NCI-H1092 treated with DMSO at 0.1 percent for 48 hours (cell line): ENCODE measurements at regions not wholly inside any gene's neighbourhood (a gene's known extent, or its start where the extent isn't known, plus 50 kb on each side); places are given as distances from the start of the nearest gene placed in this dataset.
A peak's percentile ranks its signal among the peaks of the same experiment; 100 is the strongest.
"Not testable (repeated sequence)": the region's sequence is repeated elsewhere in the genome, so short reads cannot be mapped to it uniquely, and the experiment has no call there.

Experiments used
- DNase-seq: peaks from one replicate; lab custom pipeline; 2025; lab: John Stamatoyannopoulos, UW

GRCh38 chr18:78813936-78814710, 165.5 kb upstream of the SALL3 start:
- peak; percentile 60 for DNase-seq

GRCh38 chr18:78814766-78815165, 164.9 kb upstream of the SALL3 start:
- peak; percentile 60 for DNase-seq

GRCh38 chr18:78816114-78816513, 163.5 kb upstream of the SALL3 start:
- no peak for DNase-seq

GRCh38 chr18:78816916-78817315, 162.7 kb upstream of the SALL3 start:
- DNase-seq: no peak

GRCh38 chr18:78818495-78818894, 161.1 kb upstream of the SALL3 start:
- no peak for DNase-seq

- no peak for DNase-seq
These were observed 160.7 kb upstream of the SALL3 start for GRCh38 chr18:78818961-78819360.

- DNase-seq: no peak
These were observed 159.3 kb upstream of the SALL3 start for GRCh38 chr18:78820161-78820834.

GRCh38 chr18:78821396-78821795, 158.2 kb upstream of the SALL3 start:
- DNase-seq: no peak

GRCh38 chr18:78822171-78822948, 157.3 kb upstream of the SALL3 start:
- DNase-seq: no peak

GRCh38 chr18:78822949-78823285, 156.7 kb upstream of the SALL3 start:
- no peak for DNase-seq

- no peak for DNase-seq
These were observed 154.4 kb upstream of the SALL3 start for GRCh38 chr18:78825168-78825567.

- no peak for DNase-seq
These were observed 153.0 kb upstream of the SALL3 start for GRCh38 chr18:78826631-78827030.

- DNase-seq: no peak
These were observed 152.5 kb upstream of the SALL3 start for GRCh38 chr18:78827141-78827540.

GRCh38 chr18:78828131-78828530, 151.5 kb upstream of the SALL3 start:
- no peak for DNase-seq

- DNase-seq: not testable (repeated sequence)
These were observed 150.6 kb upstream of the SALL3 start for GRCh38 chr18:78829026-78829425.

GRCh38 chr18:78830161-78830560, 149.5 kb upstream of the SALL3 start:
- DNase-seq: no peak

GRCh38 chr18:78830826-78831225, 148.8 kb upstream of the SALL3 start:
- no peak for DNase-seq

- DNase-seq: no peak
These were observed 148.0 kb upstream of the SALL3 start for GRCh38 chr18:78831603-78832002.

GRCh38 chr18:78833833-78834232, 145.8 kb upstream of the SALL3 start:
- no peak for DNase-seq

- no peak for DNase-seq
These were observed 142.8 kb upstream of the SALL3 start for GRCh38 chr18:78836838-78837237.

GRCh38 chr18:78837754-78838153, 141.9 kb upstream of the SALL3 start:
- no peak for DNase-seq

GRCh38 chr18:78838183-78838582, 141.4 kb upstream of the SALL3 start:
- DNase-seq: no peak

GRCh38 chr18:78849046-78849445, 130.6 kb upstream of the SALL3 start:
- no peak for DNase-seq
